Retinal pigment epithelial cell (primary cell): ENCODE measurements at regions not wholly inside any gene's neighbourhood (a gene's known extent, or its start where the extent isn't known, plus 50 kb on each side); places are given as distances from the start of the nearest gene placed in this dataset.

ENCODE experiments used
- DNase-seq: peaks from one replicate; pipeline ENCODE4 v3.0.0-alpha.2; 2010; ENCODE audit warnings: low read depth
- H3K4me3 ChIP-seq: 2 replicates; pipeline ENCODE4 v1.5.1; 2011; ENCODE audit warnings: mild to moderate bottlenecking, low read length, control low read depth, moderate library complexity
- TF ChIP-seq, protein P1 (sequence below): conservative IDR thresholded peaks from 2 replicates; pipeline ENCODE4 v1.5.1; 2011; ENCODE audit warnings: low read depth, low read length, control low read depth, inconsistent platforms

GRCh38 chr5:23001120-23001519 lies 148.0 kb upstream of the CDH12 start:
- DNase-seq = no peak
- no peak overlapping the region for H3K4me3 ChIP-seq
- TF ChIP-seq, protein P1, sequence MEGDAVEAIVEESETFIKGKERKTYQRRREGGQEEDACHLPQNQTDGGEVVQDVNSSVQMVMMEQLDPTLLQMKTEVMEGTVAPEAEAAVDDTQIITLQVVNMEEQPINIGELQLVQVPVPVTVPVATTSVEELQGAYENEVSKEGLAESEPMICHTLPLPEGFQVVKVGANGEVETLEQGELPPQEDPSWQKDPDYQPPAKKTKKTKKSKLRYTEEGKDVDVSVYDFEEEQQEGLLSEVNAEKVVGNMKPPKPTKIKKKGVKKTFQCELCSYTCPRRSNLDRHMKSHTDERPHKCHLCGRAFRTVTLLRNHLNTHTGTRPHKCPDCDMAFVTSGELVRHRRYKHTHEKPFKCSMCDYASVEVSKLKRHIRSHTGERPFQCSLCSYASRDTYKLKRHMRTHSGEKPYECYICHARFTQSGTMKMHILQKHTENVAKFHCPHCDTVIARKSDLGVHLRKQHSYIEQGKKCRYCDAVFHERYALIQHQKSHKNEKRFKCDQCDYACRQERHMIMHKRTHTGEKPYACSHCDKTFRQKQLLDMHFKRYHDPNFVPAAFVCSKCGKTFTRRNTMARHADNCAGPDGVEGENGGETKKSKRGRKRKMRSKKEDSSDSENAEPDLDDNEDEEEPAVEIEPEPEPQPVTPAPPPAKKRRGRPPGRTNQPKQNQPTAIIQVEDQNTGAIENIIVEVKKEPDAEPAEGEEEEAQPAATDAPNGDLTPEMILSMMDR = no peak

DNA sequence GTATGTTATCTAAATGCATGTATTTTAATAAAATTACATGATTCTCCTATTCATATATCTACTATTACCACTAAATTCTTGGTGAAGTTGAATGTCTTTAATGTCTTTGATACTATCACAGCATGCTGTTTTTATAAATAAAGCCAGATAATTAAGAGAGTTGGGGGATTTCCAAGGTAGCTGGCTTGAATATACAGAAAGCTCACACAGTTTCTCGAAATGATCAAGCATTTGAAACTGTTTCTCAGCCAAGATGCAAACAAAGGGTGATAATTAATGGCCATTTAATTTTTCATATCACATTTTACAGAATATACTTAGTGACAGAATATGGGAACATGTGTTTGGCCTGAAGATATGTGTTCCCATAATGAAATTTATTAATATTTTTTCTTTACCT lies 145.6 kb upstream of the CDH12 start:
- DNase-seq = no peak
- TF ChIP-seq, protein P1 = no peak
- no peak overlapping the region for H3K4me3 ChIP-seq

GRCh38 chr5:22998362-22998761 lies 145.2 kb upstream of the CDH12 start:
- no peak for DNase-seq
- TF ChIP-seq, protein P1 = no peak
- H3K4me3 ChIP-seq = no peak overlapping the region

GRCh38 chr5:22988937-22989336 lies 135.8 kb upstream of the CDH12 start:
- no peak for DNase-seq

GRCh38 chr5:22986281-22986680 lies 133.1 kb upstream of the CDH12 start:
- no peak for DNase-seq
- no peak overlapping the region for H3K4me3 ChIP-seq
- TF ChIP-seq, protein P1 = no peak

More at GRCh38 chr5:22988937-22989336, 135.8 kb upstream of the CDH12 start:
- no peak overlapping the region for H3K4me3 ChIP-seq
- TF ChIP-seq, protein P1 = no peak

- no peak for DNase-seq
- TF ChIP-seq, protein P1 = no peak
- H3K4me3 ChIP-seq = no peak overlapping the region
Measured at GRCh38 chr5:22985446-22985845, 132.3 kb upstream of the CDH12 start.

- TF ChIP-seq, protein P1 = no peak
- DNase-seq = no peak
- H3K4me3 ChIP-seq = no peak overlapping the region
Measured at GRCh38 chr5:22970956-22971618, 117.9 kb upstream of the CDH12 start.
